Left forelimb (tissue), 1 donor: ENCODE measurements at regions not wholly inside any gene's neighbourhood (a gene's known extent, or its start where the extent isn't known, plus 50 kb on each side); places are given as distances from the start of the nearest gene placed in this dataset.
"Not testable (repeated sequence)": the region's sequence is repeated elsewhere in the genome, so short reads cannot be mapped to it uniquely, and the experiment has no call there.

Experiments used
- DNase-seq: peaks from one replicate; pipeline ENCODE4 v3.0.0-alpha.2; 2018; ENCODE audit warnings: low spot score

DNA sequence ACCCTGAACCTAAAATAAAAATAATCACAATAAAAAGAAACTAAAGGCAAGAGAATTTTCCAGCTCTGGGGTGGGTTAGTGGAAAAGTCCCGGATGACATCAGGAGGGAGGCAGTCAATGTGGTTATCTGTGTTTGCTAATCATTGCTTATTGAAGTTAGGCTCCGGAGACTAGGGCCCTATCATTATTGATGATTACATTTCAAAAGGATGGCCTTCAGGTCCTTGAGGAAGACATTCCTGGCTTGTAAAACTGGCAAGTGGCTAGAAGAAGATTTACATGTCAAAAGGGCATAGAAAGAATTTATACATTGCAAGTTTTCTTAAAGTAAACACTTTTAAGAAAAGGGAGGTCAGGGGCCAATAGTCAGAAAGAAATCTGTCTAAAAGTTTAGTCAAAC is 123.4 kb downstream of the POSTN start:
- DNase-seq, result no peak

- no peak for DNase-seq
These were observed 125.5 kb downstream of the POSTN start for GRCh38 chr13:37473035-37473434.

- not testable (repeated sequence) for DNase-seq
These were observed 126.3 kb downstream of the POSTN start for GRCh38 chr13:37472266-37472665.

GRCh38 chr13:37460166-37460565 is 138.4 kb downstream of the POSTN start:
- DNase-seq, result no peak

DNA sequence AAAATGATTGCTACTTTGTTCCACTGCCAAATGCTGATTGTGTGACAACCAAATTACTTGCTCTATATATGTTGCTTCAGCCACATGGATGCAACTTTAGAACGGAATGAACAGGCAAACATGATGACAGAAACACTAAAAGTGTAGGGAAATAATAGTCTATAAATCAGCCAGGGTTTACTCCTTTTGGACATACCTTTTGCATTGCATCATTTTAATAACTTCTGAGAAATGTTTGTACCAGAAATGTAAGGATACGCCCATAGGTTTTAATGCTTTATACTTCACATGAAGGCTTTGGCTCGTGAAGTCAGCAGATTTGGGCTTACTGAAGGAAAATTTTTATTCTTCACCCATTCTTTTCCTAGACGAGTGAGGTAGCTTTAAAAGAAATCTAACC is 141.0 kb downstream of the POSTN start:
- no peak for DNase-seq

GRCh38 chr13:37456506-37456905 is 142.1 kb downstream of the POSTN start:
- no peak for DNase-seq

- no peak for DNase-seq
These were observed 142.5 kb downstream of the POSTN start for GRCh38 chr13:37456041-37456440.

- DNase-seq, result no peak
These were observed 145.3 kb downstream of the POSTN start for GRCh38 chr13:37453246-37453645.

DNA sequence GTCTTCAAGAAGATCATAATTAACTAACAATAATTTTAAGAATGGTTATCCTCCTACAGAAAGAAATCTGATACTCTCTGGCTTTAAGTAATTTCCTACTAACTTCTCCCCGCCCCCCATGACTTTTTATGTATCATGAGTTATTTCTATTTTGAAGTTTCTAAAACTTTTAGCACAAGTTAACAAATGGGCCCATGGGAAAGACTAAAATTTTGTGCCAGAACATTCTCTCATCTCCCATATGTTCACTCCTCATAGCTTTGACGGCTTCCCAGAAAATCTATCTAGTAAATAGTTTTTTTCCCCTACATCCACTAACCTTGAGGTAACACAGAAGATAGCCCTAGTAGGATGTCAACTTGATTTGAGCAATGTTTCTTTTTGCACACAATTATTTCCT is 148.3 kb downstream of the POSTN start:
- DNase-seq, result no peak

DNA sequence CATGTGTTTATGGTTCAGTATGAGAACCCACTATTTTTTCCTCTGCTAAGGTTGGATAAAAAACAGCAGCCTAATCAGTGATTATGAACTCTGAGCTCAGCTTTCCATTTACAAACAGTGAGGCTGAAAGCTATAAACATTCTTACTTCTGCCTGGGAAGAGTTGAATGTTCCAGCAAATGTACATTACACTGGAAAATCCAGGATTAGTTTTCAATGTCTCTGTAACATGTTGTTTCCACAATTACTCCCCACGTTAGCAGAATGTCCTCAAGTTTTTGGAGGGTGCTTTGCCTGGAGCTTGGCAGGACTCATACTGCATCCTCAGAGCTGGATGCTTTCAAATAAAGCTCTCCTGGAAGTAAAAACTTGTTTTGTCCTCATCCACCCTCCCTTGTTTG is 150.4 kb downstream of the POSTN start:
- no peak for DNase-seq

- no peak for DNase-seq
These were observed 152.1 kb downstream of the POSTN start for GRCh38 chr13:37446503-37446902.

GRCh38 chr13:37443538-37443937 is 155.0 kb downstream of the POSTN start:
- DNase-seq, result no peak

DNA sequence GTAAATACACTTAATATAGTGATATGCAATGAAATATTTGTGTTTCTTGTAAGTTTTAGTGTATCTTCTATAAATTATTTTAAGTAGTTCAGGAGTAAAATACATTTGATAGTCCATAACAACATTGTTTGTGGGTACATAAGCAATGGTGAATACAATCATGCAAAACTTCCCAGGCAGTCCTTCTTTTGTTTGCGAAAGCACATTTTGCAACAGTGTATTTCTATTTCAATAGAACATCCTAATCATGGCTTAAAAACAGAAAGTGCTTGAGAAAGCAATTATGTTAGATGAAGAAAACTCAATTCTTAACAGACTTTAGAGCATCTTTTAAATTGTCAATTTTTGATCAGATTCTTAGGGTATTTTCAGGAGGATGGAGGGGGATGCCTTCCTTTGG is 155.6 kb downstream of the POSTN start:
- no peak for DNase-seq

GRCh38 chr13:37435881-37436280 is 162.7 kb downstream of the POSTN start:
- DNase-seq, result no peak

DNA sequence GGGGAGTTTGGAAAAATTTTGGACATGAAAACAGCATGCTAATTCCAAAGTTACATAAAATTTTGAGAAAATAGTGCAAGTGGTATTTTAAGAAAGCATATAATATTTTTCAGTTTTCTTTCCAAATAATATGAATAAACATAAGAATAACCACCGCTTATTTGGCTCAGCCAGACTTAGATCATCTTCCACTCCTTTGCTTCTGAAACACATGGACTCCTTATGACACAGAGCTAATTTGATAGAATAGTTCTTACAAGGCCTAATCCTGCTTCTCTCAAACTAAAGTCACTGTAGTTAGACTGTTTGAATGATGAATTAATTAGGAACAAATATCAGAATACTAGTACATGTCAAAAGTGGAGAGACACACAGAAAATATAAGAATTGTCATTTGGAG is 165.5 kb downstream of the POSTN start:
- DNase-seq, result no peak

- DNase-seq, result no peak
These were observed 168.6 kb downstream of the POSTN start for GRCh38 chr13:37429976-37430375.

GRCh38 chr13:37427843-37428494 is 170.6 kb downstream of the POSTN start:
- no peak for DNase-seq

- no peak for DNase-seq
These were observed 180.1 kb downstream of the POSTN start for GRCh38 chr13:37418490-37418889.

- no peak for DNase-seq
These were observed 181.5 kb downstream of the POSTN start for GRCh38 chr13:37417060-37417441.

- DNase-seq, result no peak
These were observed 182.1 kb downstream of the POSTN start for GRCh38 chr13:37416291-37417059.

DNA sequence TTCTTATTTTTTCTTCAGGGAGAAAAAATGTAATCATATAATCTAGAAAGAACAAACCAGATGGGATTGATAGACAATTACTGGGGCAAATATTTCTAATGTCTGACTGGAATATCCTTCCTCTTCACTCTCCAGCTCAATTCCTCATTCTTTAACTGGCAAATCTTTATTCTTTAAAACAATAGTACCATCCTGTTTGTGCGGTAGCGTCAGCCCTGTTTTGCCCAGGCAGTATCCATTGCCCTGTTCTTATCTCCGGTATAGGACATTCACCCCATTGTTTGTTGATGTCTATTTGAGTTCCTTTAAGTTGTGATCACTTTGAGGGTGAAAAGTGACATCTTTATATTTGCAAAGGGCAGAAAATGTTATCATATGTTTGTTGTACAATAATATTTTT is 185.4 kb downstream of the POSTN start:
- DNase-seq, result no peak

DNA sequence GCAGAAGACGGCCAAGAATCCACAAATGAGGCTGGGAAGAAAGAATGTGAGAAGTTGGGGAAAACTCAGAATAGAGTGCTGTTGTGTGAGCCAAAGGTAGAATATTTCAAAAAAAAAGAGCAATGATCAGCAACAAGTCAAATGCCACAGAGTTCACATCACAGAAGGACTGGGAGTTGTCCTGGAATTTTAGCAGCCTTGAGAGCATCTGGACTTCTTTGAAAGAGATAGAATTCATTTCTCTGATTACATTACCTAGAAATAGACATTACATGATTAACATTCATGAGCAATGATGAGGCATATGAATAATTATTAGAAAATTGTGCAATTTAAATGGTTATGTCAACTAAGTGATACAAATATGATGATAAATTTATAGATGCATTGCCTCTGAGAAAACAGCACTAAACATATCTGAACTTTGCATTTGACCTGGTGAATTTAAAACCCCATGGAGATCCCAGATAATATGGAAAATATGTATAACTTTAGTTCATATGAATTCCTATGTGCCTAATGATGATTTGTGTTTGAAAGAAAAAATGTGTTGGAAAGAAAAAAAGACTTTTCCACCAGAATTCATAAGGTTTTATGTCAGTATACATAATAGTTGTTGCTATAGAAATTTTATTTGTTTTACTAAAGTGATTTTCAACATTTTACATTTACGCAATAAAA is 186.2 kb downstream of the POSTN start:
- no peak for DNase-seq

- no peak for DNase-seq
These were observed 188.3 kb downstream of the POSTN start for GRCh38 chr13:37410316-37410715.
